Kidney (tissue), 13 donors: ENCODE measurements at regions not wholly inside any gene's neighbourhood (a gene's known extent, or its start where the extent isn't known, plus 50 kb on each side); places are given as distances from the start of the nearest gene placed in this dataset.
A peak's percentile ranks its signal among the peaks of the same experiment; 100 is the strongest.

Experiments used
- DNase-seq, 5 donors: peaks; one replicate each; pipeline ENCODE4 v3.0.0-alpha.2; 2013 to 2020
- FAIRE-seq: peaks from 2 replicates; lab custom pipeline; 2012; peaks lifted over from hg19 to GRCh38; lab: Jason Lieb, UNC
- H3K27ac ChIP-seq, 2 donors: one replicate each; pipeline ENCODE4 v1.7.0; 2013; ENCODE audit warnings: low read depth in 2 of 2, low read length in 2 of 2, inconsistent platforms in 1 of 2
- H3K27me3 ChIP-seq: one replicate; pipeline ENCODE4 v1.7.1; 2013; ENCODE audit warnings: low read length, inconsistent platforms; ENCODE audit not compliant: control insufficient read depth, insufficient read depth
- H3K36me3 ChIP-seq, 3 donors: one replicate each; pipeline versions ENCODE4 v1.7.0 to v1.7.1; 2013; ENCODE audit warnings: low read length in 3 of 3, control low read depth in 1 of 3, inconsistent platforms in 1 of 3; ENCODE audit not compliant: insufficient read depth in 3 of 3, control insufficient read depth in 2 of 3
- H3K4me1 ChIP-seq, 3 donors: one replicate each; pipeline versions ENCODE4 v1.7.0 to v1.7.1; 2013; ENCODE audit warnings: low read length in 3 of 3, inconsistent platforms in 1 of 3, low read depth in 1 of 3; ENCODE audit not compliant: control insufficient read depth in 2 of 3, insufficient read depth in 2 of 3
- H3K4me3 ChIP-seq, 3 donors: one replicate each; pipeline versions ENCODE4 v1.7.0 to v1.8.1; 2013; ENCODE audit warnings: low read length in 3 of 3, control low read depth in 1 of 3, inconsistent platforms in 1 of 3
- H3K9ac ChIP-seq, 3 donors: one replicate each; pipeline versions ENCODE4 v1.7.0 to v1.7.1; 2013; ENCODE audit warnings: low read length in 3 of 3, control low read depth in 1 of 3, inconsistent platforms in 1 of 3
- H3K9me3 ChIP-seq, 3 donors: one replicate each; pipeline versions ENCODE4 v1.7.0 to v1.7.1; 2013; ENCODE audit warnings: low read length in 3 of 3, control low read depth in 1 of 3, inconsistent platforms in 1 of 3; ENCODE audit not compliant: control insufficient read depth in 2 of 3, insufficient read depth in 1 of 3
- intact Hi-C: fragments of 100-400 bp; cut with DNase I; formaldehyde crosslinking; loops from one replicate; pipeline ENCODE4 v1.11.1; 2022
- TF ChIP-seq, protein P1 (sequence below): IDR thresholded peaks from 3 replicates; pipeline ENCODE4 v1.5.1; 2012; ENCODE audit warnings: mild to moderate bottlenecking, moderate library complexity, borderline replicate concordance; ENCODE audit not compliant: insufficient read depth; ENCODE audit errors: extremely low read depth
- donor health status: control.
- donor health status: control.
- donor health status: control.
- donor health status: control.
- donor health status: control.
- donor health status: DM: yes; HTN: yes; CAD: no.
- donor health status: Normal renal cell carcinoma (clear cell type).

GRCh38 chr19:28960586-28960985, 252.4 kb downstream of the UQCRFS1 start:
- no peaks in the 10 kb centered on the region for H3K36me3 ChIP-seq
- intact Hi-C loops: no loop called here
- H3K27ac ChIP-seq: no peak overlapping the region
- no peak for DNase-seq
- H3K9ac ChIP-seq: no peak overlapping the region
- peaks cover 0 to 4% (median 0%) of the 10 kb centered on the region in 3 donors for H3K9me3 ChIP-seq
- FAIRE-seq: no peak
- TF ChIP-seq, protein P1, sequence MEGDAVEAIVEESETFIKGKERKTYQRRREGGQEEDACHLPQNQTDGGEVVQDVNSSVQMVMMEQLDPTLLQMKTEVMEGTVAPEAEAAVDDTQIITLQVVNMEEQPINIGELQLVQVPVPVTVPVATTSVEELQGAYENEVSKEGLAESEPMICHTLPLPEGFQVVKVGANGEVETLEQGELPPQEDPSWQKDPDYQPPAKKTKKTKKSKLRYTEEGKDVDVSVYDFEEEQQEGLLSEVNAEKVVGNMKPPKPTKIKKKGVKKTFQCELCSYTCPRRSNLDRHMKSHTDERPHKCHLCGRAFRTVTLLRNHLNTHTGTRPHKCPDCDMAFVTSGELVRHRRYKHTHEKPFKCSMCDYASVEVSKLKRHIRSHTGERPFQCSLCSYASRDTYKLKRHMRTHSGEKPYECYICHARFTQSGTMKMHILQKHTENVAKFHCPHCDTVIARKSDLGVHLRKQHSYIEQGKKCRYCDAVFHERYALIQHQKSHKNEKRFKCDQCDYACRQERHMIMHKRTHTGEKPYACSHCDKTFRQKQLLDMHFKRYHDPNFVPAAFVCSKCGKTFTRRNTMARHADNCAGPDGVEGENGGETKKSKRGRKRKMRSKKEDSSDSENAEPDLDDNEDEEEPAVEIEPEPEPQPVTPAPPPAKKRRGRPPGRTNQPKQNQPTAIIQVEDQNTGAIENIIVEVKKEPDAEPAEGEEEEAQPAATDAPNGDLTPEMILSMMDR: no peak
- no peak overlapping the region for H3K4me3 ChIP-seq
- peaks cover under 1 to 8% (median 4%) of the 10 kb centered on the region in 3 donors for H3K4me1 ChIP-seq
- no peaks in the 10 kb centered on the region for H3K27me3 ChIP-seq

DNA sequence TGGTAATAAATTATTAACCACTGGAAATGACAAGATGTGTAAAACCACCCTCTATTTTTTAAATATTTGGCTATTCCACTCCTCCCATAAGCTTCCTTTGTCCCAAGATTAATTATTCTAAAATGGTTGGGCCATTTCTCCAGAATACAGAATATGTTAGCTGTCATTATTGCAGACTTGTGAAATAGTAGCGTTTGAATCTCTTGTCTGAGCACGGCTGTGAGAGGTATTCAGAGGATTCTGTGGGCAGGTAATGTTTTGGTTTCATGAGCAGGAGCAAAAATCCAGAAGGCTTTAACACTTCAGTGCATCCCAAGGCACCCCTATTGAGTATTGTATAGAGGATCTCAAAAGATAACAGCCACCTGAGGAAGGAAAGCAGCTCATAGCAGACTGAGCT, 256.0 kb downstream of the UQCRFS1 start:
- Histone ChIP-seq H3K27me3 (no peaks in the 10 kb centered on the region), H3K4me1 (peaks cover 2 to 8% (median 4%) of the 10 kb centered on the region in 3 donors), H3K36me3 (no peaks in the 10 kb centered on the region), H3K9ac (no peak overlapping the region), H3K27ac (peak overlapping the region in 1 of 2 donors; percentile 51), H3K9me3 (peaks cover 0 to 4% (median 0%) of the 10 kb centered on the region in 3 donors), H3K4me3 (no peak overlapping the region)
- intact Hi-C loops: no loop called here
- TF ChIP-seq, protein P1: no peak
- FAIRE-seq (no peak), DNase-seq (no peak)

- Histone ChIP-seq H3K4me3 (no peak overlapping the region), H3K27me3 (no peaks in the 10 kb centered on the region), H3K27ac (peak overlapping the region; percentile 6 to 72), H3K9me3 (peaks cover 0 to 4% (median 0%) of the 10 kb centered on the region in 3 donors), H3K36me3 (no peaks in the 10 kb centered on the region), H3K4me1 (peaks cover 2 to 8% (median 4%) of the 10 kb centered on the region in 3 donors), H3K9ac (no peak overlapping the region)
- peak; percentile 19 for FAIRE-seq
- no peak for DNase-seq
- TF ChIP-seq, protein P1: no peak
- intact Hi-C loops: no loop called here
Observed at GRCh38 chr19:28956421-28956820, 256.5 kb downstream of the UQCRFS1 start.

GRCh38 chr19:28949535-28949934, 263.4 kb downstream of the UQCRFS1 start:
- no peak for FAIRE-seq
- H3K4me3 ChIP-seq: no peak overlapping the region
- H3K36me3 ChIP-seq: no peaks in the 10 kb centered on the region
- TF ChIP-seq, protein P1: no peak
- H3K4me1 ChIP-seq: no peaks in the 10 kb centered on the region
- no peak overlapping the region for H3K27ac ChIP-seq
- no peaks in the 10 kb centered on the region for H3K9me3 ChIP-seq
- no peak overlapping the region for H3K9ac ChIP-seq
- no peaks in the 10 kb centered on the region for H3K27me3 ChIP-seq
- intact Hi-C loops: no loop called here
- no peak for DNase-seq
